HCT116 (cell line): ENCODE measurements at regions not wholly inside any gene's neighbourhood (a gene's known extent, or its start where the extent isn't known, plus 50 kb on each side); places are given as distances from the start of the nearest gene placed in this dataset.

Experiments
- EGR1 ChIP-seq: IDR thresholded peaks from 2 replicates; pipeline ENCODE4 v1.6.1; 2012; ENCODE audit warnings: low read depth
- ELF1 ChIP-seq: IDR thresholded peaks from 2 replicates; pipeline ENCODE4 v1.6.1; 2012; ENCODE audit warnings: low read depth, borderline replicate concordance
- EZH2phosphoT487 ChIP-seq: fragments of 200-600 bp; IDR thresholded peaks from 2 replicates; pipeline ENCODE4 v1.6.1; 2018; ENCODE audit warnings: antibody characterized with exemption, borderline replicate concordance
- POLR2A ChIP-seq: IDR thresholded peaks from 2 replicates; pipeline ENCODE4 v1.7.0; 2011; ENCODE audit warnings: borderline replicate concordance; ENCODE audit not compliant: insufficient read depth, insufficient read length; ENCODE audit errors: extremely low read depth
- POLR2AphosphoS5 ChIP-seq: IDR thresholded peaks from 2 replicates; pipeline ENCODE4 v1.6.1; 2011; ENCODE audit warnings: mild to moderate bottlenecking, low read depth, low read length, moderate library complexity
- SIN3A ChIP-seq: IDR thresholded peaks from 2 replicates; pipeline ENCODE4 v1.6.1; 2012; ENCODE audit warnings: low read depth
- TCF7L2 ChIP-seq: IDR thresholded peaks from 2 replicates; pipeline ENCODE4 v1.7.0; 2011; ENCODE audit warnings: borderline replicate concordance, inconsistent platforms; ENCODE audit not compliant: insufficient read depth, insufficient read length; ENCODE audit errors: extremely low read depth
- YY1 ChIP-seq: IDR thresholded peaks from 2 replicates; pipeline ENCODE4 v1.6.1; 2011; ENCODE audit warnings: low read length, low read depth, moderate library complexity, mild to moderate bottlenecking; ENCODE audit not compliant: insufficient replicate concordance; ENCODE audit errors: extremely low read depth
- TF ChIP-seq, protein P1 (sequence below), 3 experiments: fragments of 200-600 bp in 1 of 3; sonication (generic) in 1 of 3; IDR thresholded peaks in 2 of 3; conservative IDR thresholded peaks in 1 of 3; 2 replicates each; pipeline ENCODE4 v1.5.1; 2012 to 2017; ENCODE audit warnings: low read depth in 2 of 3, low read length in 2 of 3, antibody characterized with exemption in 1 of 3, borderline replicate concordance in 1 of 3, control low read depth in 1 of 3, mild to moderate bottlenecking in 1 of 3, mixed read lengths in 1 of 3, mixed run types in 1 of 3, moderate library complexity in 1 of 3; ENCODE audit not compliant: insufficient read depth in 1 of 3

DNA sequence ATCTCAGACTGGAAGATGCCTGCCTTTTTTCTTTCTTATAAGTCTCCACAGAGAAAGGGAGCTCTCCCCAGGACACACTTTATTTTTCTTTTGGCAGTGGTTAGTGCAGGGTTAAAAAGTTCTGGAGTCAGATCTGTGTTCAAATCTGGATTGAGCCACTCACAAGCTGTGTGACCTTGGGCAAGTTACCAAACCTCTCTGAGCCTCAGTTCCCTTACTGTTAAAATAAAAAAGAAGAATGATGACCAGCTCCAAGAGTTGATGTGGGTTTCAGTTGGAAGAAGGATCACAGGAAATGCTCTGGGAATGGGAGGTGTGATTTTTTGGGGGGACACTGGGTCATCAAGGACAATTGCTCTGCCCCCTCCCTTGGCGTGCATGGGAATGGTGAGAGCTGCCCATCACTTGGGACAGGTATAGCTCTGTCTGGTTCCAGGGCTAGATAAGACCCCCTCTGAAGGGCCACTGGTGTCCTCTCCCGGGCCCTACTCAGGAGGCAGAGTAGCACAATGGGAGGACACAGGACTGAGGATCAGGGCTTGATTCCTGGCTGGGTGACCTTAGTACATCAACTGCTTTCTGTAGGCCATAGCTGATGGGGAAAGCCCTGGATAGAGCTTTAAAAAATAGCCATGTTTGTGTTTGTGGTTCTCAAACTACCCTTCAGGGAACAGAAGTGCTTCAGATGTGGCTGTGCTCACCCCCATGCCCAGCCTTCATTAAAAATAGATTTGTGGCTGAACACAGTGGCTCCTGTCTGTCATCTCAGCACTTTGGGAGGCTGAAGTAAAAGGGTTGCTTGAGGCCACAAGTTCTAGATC lies 228.3 kb downstream of the MIAT start:
- TF ChIP-seq, protein P1, sequence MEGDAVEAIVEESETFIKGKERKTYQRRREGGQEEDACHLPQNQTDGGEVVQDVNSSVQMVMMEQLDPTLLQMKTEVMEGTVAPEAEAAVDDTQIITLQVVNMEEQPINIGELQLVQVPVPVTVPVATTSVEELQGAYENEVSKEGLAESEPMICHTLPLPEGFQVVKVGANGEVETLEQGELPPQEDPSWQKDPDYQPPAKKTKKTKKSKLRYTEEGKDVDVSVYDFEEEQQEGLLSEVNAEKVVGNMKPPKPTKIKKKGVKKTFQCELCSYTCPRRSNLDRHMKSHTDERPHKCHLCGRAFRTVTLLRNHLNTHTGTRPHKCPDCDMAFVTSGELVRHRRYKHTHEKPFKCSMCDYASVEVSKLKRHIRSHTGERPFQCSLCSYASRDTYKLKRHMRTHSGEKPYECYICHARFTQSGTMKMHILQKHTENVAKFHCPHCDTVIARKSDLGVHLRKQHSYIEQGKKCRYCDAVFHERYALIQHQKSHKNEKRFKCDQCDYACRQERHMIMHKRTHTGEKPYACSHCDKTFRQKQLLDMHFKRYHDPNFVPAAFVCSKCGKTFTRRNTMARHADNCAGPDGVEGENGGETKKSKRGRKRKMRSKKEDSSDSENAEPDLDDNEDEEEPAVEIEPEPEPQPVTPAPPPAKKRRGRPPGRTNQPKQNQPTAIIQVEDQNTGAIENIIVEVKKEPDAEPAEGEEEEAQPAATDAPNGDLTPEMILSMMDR (IDR thresholded peaks at IDR 0.05 in 2 of 3, conservative IDR thresholded peaks at IDR 0.05 in 1 of 3; ENCODE audit: borderline replicate concordance in 1 of 3, insufficient read depth in 1 of 3, low read depth in 2 of 3, low read length in 2 of 3): no peak
- TF ChIP-seq TCF7L2 (no peak), ELF1 (no peak), EZH2phosphoT487 (no peak), EGR1 (no peak), POLR2A (no peak), POLR2AphosphoS5 (no peak), SIN3A (no peak), YY1 (no peak)
